ENCODE measurements at regions not wholly inside any gene's neighbourhood (a gene's known extent, or its start where the extent isn't known, plus 50 kb on each side); places are given as distances from the start of the nearest gene placed in this dataset.

DNA sequence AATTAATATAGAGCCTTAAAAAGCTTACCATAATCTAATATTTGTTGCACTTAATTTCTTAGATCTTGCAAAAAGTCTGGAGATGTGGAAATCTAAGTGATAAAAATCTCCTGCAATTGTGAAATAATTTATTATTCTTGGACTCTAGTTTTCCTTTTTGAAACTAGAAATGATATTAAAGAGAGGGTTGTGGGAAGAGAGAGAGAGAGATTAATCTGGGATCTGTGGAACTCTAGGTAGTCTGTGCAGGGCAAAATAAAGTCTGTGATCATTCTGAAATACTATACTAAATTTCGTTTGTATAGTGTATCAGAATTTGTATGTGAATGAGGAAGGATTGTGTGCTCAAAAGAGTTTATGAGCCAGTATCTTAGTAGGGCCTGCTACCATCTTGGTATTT, 692.3 kb downstream of the RWDD3 start:
- TF ChIP-seq EZH2 (IDR thresholded peaks at IDR 0.05; ENCODE audit: insufficient read depth, poor library complexity, severe bottlenecking) (no peak), EZH2phosphoT487 (IDR thresholded peaks at IDR 0.05; ENCODE audit: insufficient read depth, low read depth) (no peak)
